Endothelial cell of umbilical vein (primary cell): ENCODE measurements at regions not wholly inside any gene's neighbourhood (a gene's known extent, or its start where the extent isn't known, plus 50 kb on each side); places are given as distances from the start of the nearest gene placed in this dataset.

Experiments
- BruUV-seq: library from RNA; stranded (reverse); fragments of 400-500 nt; replicated peaks from 2 replicates; lab custom pipeline; 2021; lab: Mats Ljungman, UMichigan
- CTCF ChIA-PET: fragments of 300-600, 350-600 bp; sonication (Branson Sonifier 250); formaldehyde crosslinking; loops from one replicate; lab custom pipeline; 2021; ENCODE audit warnings: antibody characterized with exemption, inconsistent platforms; lab: Charles Lee
- POLR2A ChIA-PET: fragments of 300-600, 350-600 bp; sonication (Branson Sonifier 250); formaldehyde crosslinking; loops from one replicate; lab custom pipeline; 2021; ENCODE audit warnings: antibody characterized with exemption, inconsistent platforms; lab: Charles Lee
- DNase-seq: peaks from one replicate; pipeline ENCODE4 v3.0.0-alpha.2; 2011; ENCODE audit warnings: low read depth, low spot score
- FAIRE-seq: peaks from 2 replicates; lab custom pipeline; 2011; peaks lifted over from hg19 to GRCh38; lab: Jason Lieb, UNC
- H2AFZ ChIP-seq: 2 replicates; pipeline ENCODE4 v1.6.0; 2012; ENCODE audit warnings: low read depth, low read length, control low read depth, inconsistent platforms
- H3K27ac ChIP-seq: 2 replicates; pipeline ENCODE4 v1.5.1; 2011; ENCODE audit warnings: low read depth, mild to moderate bottlenecking, control low read depth, low read length, moderate library complexity; ENCODE audit not compliant: insufficient read depth
- H3K27me3 ChIP-seq, 2 experiments: 2 replicates each; pipeline versions ENCODE4 v1.6.0 to v1.6.1; 2011; ENCODE audit warnings: low read length in 2 of 2, mixed read lengths in 1 of 2; ENCODE audit not compliant: control insufficient read depth in 2 of 2, insufficient read depth in 2 of 2
- H3K36me3 ChIP-seq, 2 experiments: 2 replicates in 1 of 2; 3 replicates in 1 of 2; pipeline ENCODE4 v1.5.1; 2011; ENCODE audit warnings: low read length in 2 of 2, mild to moderate bottlenecking in 1 of 2, moderate library complexity in 1 of 2; ENCODE audit not compliant: control insufficient read depth in 2 of 2, insufficient read depth in 2 of 2; ENCODE audit errors: extremely low read depth in 1 of 2
- H3K4me1 ChIP-seq: 3 replicates; pipeline ENCODE4 v1.5.1; 2011; ENCODE audit warnings: mild to moderate bottlenecking, low read length; ENCODE audit not compliant: control insufficient read depth, insufficient read depth; ENCODE audit errors: extremely low read depth
- H3K4me2 ChIP-seq: 2 replicates; pipeline ENCODE4 v1.6.1; 2011; ENCODE audit warnings: low read length, control low read depth, mixed read lengths; ENCODE audit not compliant: insufficient read depth
- H3K4me3 ChIP-seq, 3 experiments: fragments of 200-600 bp in 1 of 3; sonication (generic), shearing (Covaris generic) in 1 of 3; replicated peaks in 1 of 3; 2 replicates each; pipeline ENCODE4 v1.5.1; 2011 to 2016; ENCODE audit warnings: control low read depth in 3 of 3, low read length in 3 of 3, mild to moderate bottlenecking in 2 of 3, inconsistent platforms in 1 of 3, low read depth in 1 of 3, moderate library complexity in 1 of 3; ENCODE audit not compliant: insufficient read depth in 1 of 3
- H3K79me2 ChIP-seq: 2 replicates; pipeline ENCODE4 v1.6.0; 2012; ENCODE audit warnings: low read length, inconsistent platforms; ENCODE audit not compliant: control insufficient read depth, insufficient read depth
- H3K9ac ChIP-seq: replicated peaks from 2 replicates; pipeline ENCODE3; 2011; ENCODE audit warnings: low read length, control low read depth; ENCODE audit not compliant: insufficient read depth; ENCODE audit errors: extremely low read depth
- H3K9me1 ChIP-seq: replicated peaks from 3 replicates; pipeline ENCODE4 v1.6.0; 2011; ENCODE audit warnings: mild to moderate bottlenecking, low read length; ENCODE audit not compliant: control insufficient read depth, insufficient read depth; ENCODE audit errors: extremely low read depth
- H3K9me3 ChIP-seq: replicated peaks from 2 replicates; pipeline ENCODE4 v1.5.1; 2012; ENCODE audit warnings: low read length, inconsistent platforms; ENCODE audit not compliant: control insufficient read depth, insufficient read depth
- H4K20me1 ChIP-seq: replicated peaks from 2 replicates; pipeline ENCODE3; 2011; ENCODE audit warnings: mild to moderate bottlenecking, low read length; ENCODE audit not compliant: control insufficient read depth, insufficient read depth; ENCODE audit errors: extremely low read depth
- CTCF ChIP-seq, 2 donors: IDR thresholded peaks; 1 replicate in 1 of 2; 2 replicates in 1 of 2; pipeline ENCODE4 v1.5.1; 2011; ENCODE audit warnings: low read length in 2 of 2, mild to moderate bottlenecking in 2 of 2, moderate library complexity in 2 of 2, control low read depth in 1 of 2, inconsistent platforms in 1 of 2, low read depth in 1 of 2; ENCODE audit not compliant: insufficient read depth in 1 of 2; ENCODE audit errors: extremely low read depth in 1 of 2
- EZH2 ChIP-seq: IDR thresholded peaks from 2 replicates; pipeline ENCODE4 v1.6.1; 2012; ENCODE audit warnings: borderline replicate concordance, low read depth, mild to moderate bottlenecking, moderate library complexity, low read length, inconsistent platforms; ENCODE audit not compliant: severe bottlenecking
- FOS ChIP-seq: IDR thresholded peaks from 2 replicates; pipeline ENCODE4 v1.6.1; 2011; ENCODE audit warnings: mild to moderate bottlenecking, low read length, moderate library complexity, borderline replicate concordance; ENCODE audit not compliant: insufficient read depth
- GATA2 ChIP-seq: IDR thresholded peaks from 2 replicates; pipeline ENCODE4 v1.7.0; 2011; ENCODE audit warnings: low read depth, mild to moderate bottlenecking, moderate library complexity, mixed read lengths, low read length; ENCODE audit not compliant: insufficient read length, insufficient read depth
- JUN ChIP-seq: IDR thresholded peaks from 2 replicates; pipeline ENCODE4 v1.6.1; 2011; ENCODE audit warnings: borderline replicate concordance, low read depth; ENCODE audit not compliant: insufficient read length, insufficient read depth
- MAX ChIP-seq: IDR thresholded peaks from 2 replicates; pipeline ENCODE4 v1.6.1; 2011; ENCODE audit not compliant: insufficient read depth, insufficient read length
- MYC ChIP-seq: IDR thresholded peaks from one replicate; pipeline ENCODE4 v1.6.1; 2011; ENCODE audit warnings: mild to moderate bottlenecking, low read depth, low read length
- POLR2A ChIP-seq: IDR thresholded peaks from 2 replicates; pipeline ENCODE4 v1.6.1; 2012; ENCODE audit warnings: low read depth, mild to moderate bottlenecking, control low read depth, low read length
- POLR2AphosphoS5 ChIP-seq: IDR thresholded peaks from 2 replicates; pipeline ENCODE4 v1.6.1; 2012; ENCODE audit warnings: low read depth, mild to moderate bottlenecking, control low read depth, low read length, moderate library complexity; ENCODE audit not compliant: insufficient read depth
- dilution Hi-C: fragments of 300-500 bp; cut with MboI; formaldehyde crosslinking; loops from one replicate; pipeline ENCODE4 v1.15.0; 2019; ENCODE audit warnings: low sequenced_read_pairs; ENCODE audit not compliant: extremely low pct_ligation_motif_present
- intact Hi-C: fragments of 100-400 bp; cut with micrococcal nuclease; formaldehyde crosslinking; loops from one replicate; pipeline ENCODE4 v1.10.0; 2022

- no peaks in the 10 kb centered on the region for H3K4me1 ChIP-seq
- DNase-seq (no peak), FAIRE-seq (no peak)
- no peaks in the 10 kb centered on the region for H3K27me3 ChIP-seq
- no peaks in the 10 kb centered on the region for H3K9me3 ChIP-seq
- no peak overlapping the region for H3K27ac ChIP-seq
- H3K4me2 ChIP-seq, result no peak overlapping the region
- no peak overlapping the region for H2AFZ ChIP-seq
- no peak overlapping the region for H3K9ac ChIP-seq
- POLR2A ChIA-PET, result no interaction called here
- intact Hi-C loops (no loop called here), dilution Hi-C loops (no loop called here)
- H3K9me1 ChIP-seq, result no peaks in the 10 kb centered on the region
- CTCF ChIA-PET, result no interaction called here
- no peaks in the 10 kb centered on the region for H3K36me3 ChIP-seq
- H3K4me3 ChIP-seq, result no peak overlapping the region
- BruUV-seq, result no TSS peak
- H4K20me1 ChIP-seq, result no peaks in the 10 kb centered on the region
- no peaks in the 10 kb centered on the region for H3K79me2 ChIP-seq
- no peak for TF ChIP-seq POLR2A
- no peak for TF ChIP-seq EZH2
- no peak for TF ChIP-seq MYC
- no peak for TF ChIP-seq CTCF (IDR thresholded peaks at IDR 0.05; ENCODE audit: extremely low read depth in 1 of 2, insufficient read depth in 1 of 2, low read depth in 1 of 2, low read length in 2 of 2)
- TF ChIP-seq MAX, result no peak
- TF ChIP-seq GATA2, result no peak
- TF ChIP-seq POLR2AphosphoS5, result no peak
- no peak for TF ChIP-seq FOS
- no peak for TF ChIP-seq JUN
Measured at GRCh38 chr4:136383082-136383481, 1149.2 kb downstream of the PCDH18 start.
